ENCODE measurements at regions not wholly inside any gene's neighbourhood (a gene's known extent, or its start where the extent isn't known, plus 50 kb on each side); places are given as distances from the start of the nearest gene placed in this dataset.

DNA sequence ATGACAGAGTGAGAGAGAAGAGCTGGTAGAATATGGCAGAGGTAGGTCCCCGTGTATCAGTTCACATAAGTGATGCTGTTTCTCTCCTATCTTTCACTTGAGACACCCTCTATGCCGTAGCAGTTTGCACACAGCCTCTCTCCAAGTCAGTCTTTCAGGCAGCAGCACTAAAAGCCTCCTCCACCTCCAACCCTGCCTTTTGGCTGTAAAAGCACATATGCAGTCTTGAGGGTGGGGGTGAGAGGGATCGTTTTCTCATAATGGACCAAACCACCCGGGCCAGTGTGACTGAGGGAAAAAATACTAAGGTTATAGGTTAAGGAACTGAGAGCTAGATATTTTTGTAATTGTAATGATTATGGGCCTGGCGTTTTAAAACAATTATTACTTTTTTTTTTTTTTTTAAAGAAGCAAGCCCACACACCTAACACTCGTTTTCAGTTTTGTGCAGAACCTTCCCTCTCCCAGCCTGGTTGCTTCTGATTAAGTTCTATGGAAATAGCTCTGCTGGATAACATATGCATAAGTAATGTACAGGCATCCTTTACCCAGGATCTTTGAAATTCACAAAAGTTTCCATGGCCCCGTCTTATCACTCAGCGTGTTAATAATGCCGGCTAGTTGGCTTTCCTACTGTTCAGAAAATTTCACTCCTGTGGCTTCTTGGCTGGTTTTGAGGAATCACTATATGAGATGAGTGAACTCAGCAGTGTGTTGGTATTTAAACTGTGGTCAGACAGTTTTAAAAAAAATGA, 112.2 kb upstream of the MEIS1 start:
- H3K9ac ChIP-seq (ENCODE audit: low read length): no peak overlapping the region
- ATAC-seq (ENCODE audit: low read depth) (no peak), DNase-seq (no peak)
- Mint-ChIP-seq H3K4me3 (no peak overlapping the region), H3K27me3 (no peaks in the 10 kb centered on the region), H3K27ac (no peak overlapping the region), H3K9me3 (ENCODE audit: insufficient read depth) (no peaks in the 10 kb centered on the region), H3K4me1 (no peaks in the 10 kb centered on the region)
- H3K4me2 ChIP-seq (replicated peaks; ENCODE audit: low read depth, low read length, poor library complexity, severe bottlenecking): no peak overlapping the region
- no peaks in the 10 kb centered on the region for H3K27me3 ChIP-seq (replicated peaks in 1 of 4; ENCODE audit: control extremely low read depth in 1 of 4, control insufficient read depth in 3 of 4, insufficient read depth in 4 of 4, low read length in 3 of 4)
- intact Hi-C loops (cut with micrococcal nuclease): no loop called here
- H3K4me3 ChIP-seq (ENCODE audit: control extremely low read depth in 1 of 5, extremely low read depth in 1 of 5, insufficient read depth in 1 of 5, low read depth in 2 of 5, low read length in 4 of 5): no peak overlapping the region
- ChIA-PET POLR2A (no interaction called here), CTCF (no interaction called here)
- no peaks in the 10 kb centered on the region for H3K9me3 ChIP-seq (ENCODE audit: control extremely low read depth in 1 of 3, control insufficient read depth in 2 of 3, insufficient read depth in 1 of 3, low read length in 2 of 3)
- no peaks in the 10 kb centered on the region for H3K4me1 ChIP-seq (ENCODE audit: control insufficient read depth in 2 of 2, insufficient read depth in 2 of 2, low read length in 2 of 2)
- no peak overlapping the region for H2AFZ ChIP-seq (ENCODE audit: insufficient read depth, low read depth, low read length, poor library complexity, severe bottlenecking)
- no peak for TF ChIP-seq EZH2 (IDR thresholded peaks at IDR 0.05; ENCODE audit: borderline replicate concordance, insufficient read depth, low read depth, low read length, poor library complexity, severe bottlenecking)
- TF ChIP-seq, protein P1, sequence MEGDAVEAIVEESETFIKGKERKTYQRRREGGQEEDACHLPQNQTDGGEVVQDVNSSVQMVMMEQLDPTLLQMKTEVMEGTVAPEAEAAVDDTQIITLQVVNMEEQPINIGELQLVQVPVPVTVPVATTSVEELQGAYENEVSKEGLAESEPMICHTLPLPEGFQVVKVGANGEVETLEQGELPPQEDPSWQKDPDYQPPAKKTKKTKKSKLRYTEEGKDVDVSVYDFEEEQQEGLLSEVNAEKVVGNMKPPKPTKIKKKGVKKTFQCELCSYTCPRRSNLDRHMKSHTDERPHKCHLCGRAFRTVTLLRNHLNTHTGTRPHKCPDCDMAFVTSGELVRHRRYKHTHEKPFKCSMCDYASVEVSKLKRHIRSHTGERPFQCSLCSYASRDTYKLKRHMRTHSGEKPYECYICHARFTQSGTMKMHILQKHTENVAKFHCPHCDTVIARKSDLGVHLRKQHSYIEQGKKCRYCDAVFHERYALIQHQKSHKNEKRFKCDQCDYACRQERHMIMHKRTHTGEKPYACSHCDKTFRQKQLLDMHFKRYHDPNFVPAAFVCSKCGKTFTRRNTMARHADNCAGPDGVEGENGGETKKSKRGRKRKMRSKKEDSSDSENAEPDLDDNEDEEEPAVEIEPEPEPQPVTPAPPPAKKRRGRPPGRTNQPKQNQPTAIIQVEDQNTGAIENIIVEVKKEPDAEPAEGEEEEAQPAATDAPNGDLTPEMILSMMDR (IDR thresholded peaks at IDR 0.05): no peak
- H3K79me2 ChIP-seq (ENCODE audit: control insufficient read depth, insufficient read depth, low read length): no peaks in the 10 kb centered on the region
- no peaks in the 10 kb centered on the region for H3K36me3 ChIP-seq (replicated peaks in 1 of 2; ENCODE audit: control extremely low read depth in 1 of 2, control insufficient read depth in 1 of 2, extremely low read depth in 1 of 2, insufficient read depth in 2 of 2, low read length in 1 of 2)
- H3K27ac ChIP-seq (ENCODE audit: low read length in 2 of 2): no peak overlapping the region
- 100% methylated on average over 2 of the region's 9 CpGs for WGBS (ENCODE audit: insufficient coverage)
- H4K20me1 ChIP-seq (ENCODE audit: control insufficient read depth, insufficient read depth, low read length, poor library complexity, severe bottlenecking): no peaks in the 10 kb centered on the region

DNA sequence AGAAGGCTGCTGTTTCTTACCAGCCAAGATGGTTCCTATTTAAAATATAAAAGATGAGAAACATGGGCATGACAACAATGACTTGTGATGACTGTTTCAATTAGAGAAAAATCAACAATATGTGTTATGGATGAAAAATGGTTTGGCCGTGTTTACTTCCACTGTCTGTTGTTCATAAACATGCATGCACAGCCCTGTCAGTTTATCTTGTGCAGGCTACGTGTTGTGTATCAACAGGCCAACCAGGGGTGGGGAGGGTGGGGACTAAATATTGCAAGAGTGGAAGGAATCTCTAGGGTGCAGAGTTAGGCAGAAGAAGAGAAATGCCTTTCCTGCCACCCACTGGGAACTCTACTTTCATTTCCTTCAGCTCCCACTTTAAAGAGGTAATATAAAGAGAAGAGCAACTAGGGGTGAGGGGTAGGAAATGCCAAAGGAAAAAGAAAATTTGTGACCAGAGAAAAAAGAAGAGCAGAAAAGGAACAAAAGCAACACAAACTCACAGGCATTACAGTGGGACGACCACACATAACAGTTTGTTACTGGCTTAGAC, 116.8 kb upstream of the MEIS1 start:
- Histone ChIP-seq H3K4me1 (ENCODE audit: control insufficient read depth in 2 of 2, insufficient read depth in 2 of 2, low read length in 2 of 2) (no peaks in the 10 kb centered on the region), H3K27me3 (replicated peaks in 1 of 4; ENCODE audit: control extremely low read depth in 1 of 4, control insufficient read depth in 3 of 4, insufficient read depth in 4 of 4, low read length in 3 of 4) (no peaks in the 10 kb centered on the region), H3K9ac (ENCODE audit: low read length) (no peak overlapping the region), H3K4me3 (ENCODE audit: control extremely low read depth in 1 of 5, extremely low read depth in 1 of 5, insufficient read depth in 1 of 5, low read depth in 2 of 5, low read length in 4 of 5) (no peak overlapping the region), H3K4me2 (replicated peaks; ENCODE audit: low read depth, low read length, poor library complexity, severe bottlenecking) (no peak overlapping the region), H4K20me1 (ENCODE audit: control insufficient read depth, insufficient read depth, low read length, poor library complexity, severe bottlenecking) (no peaks in the 10 kb centered on the region), H2AFZ (ENCODE audit: insufficient read depth, low read depth, low read length, poor library complexity, severe bottlenecking) (no peak overlapping the region), H3K79me2 (ENCODE audit: control insufficient read depth, insufficient read depth, low read length) (no peaks in the 10 kb centered on the region), H3K27ac (ENCODE audit: low read length in 2 of 2) (no peak overlapping the region), H3K36me3 (replicated peaks in 1 of 2; ENCODE audit: control extremely low read depth in 1 of 2, control insufficient read depth in 1 of 2, extremely low read depth in 1 of 2, insufficient read depth in 2 of 2, low read length in 1 of 2) (no peaks in the 10 kb centered on the region), H3K9me3 (ENCODE audit: control extremely low read depth in 1 of 3, control insufficient read depth in 2 of 3, insufficient read depth in 1 of 3, low read length in 2 of 3) (peaks cover 0 to 1% (median 0%) of the 10 kb centered on the region in 3 donors)
- 86% methylated on average over 2 of the region's 3 CpGs for WGBS (ENCODE audit: insufficient coverage)
- Mint-ChIP-seq H3K9me3 (ENCODE audit: insufficient read depth) (no peaks in the 10 kb centered on the region), H3K27me3 (no peaks in the 10 kb centered on the region), H3K4me1 (no peaks in the 10 kb centered on the region), H3K4me3 (no peak overlapping the region), H3K27ac (no peak overlapping the region)
- POLR2A ChIA-PET: no interaction called here
- TF ChIP-seq EZH2 (IDR thresholded peaks at IDR 0.05; ENCODE audit: borderline replicate concordance, insufficient read depth, low read depth, low read length, poor library complexity, severe bottlenecking): no peak
- TF ChIP-seq, protein P1 (IDR thresholded peaks at IDR 0.05): no peak
- no peak for DNase-seq
- intact Hi-C loops (cut with micrococcal nuclease): no loop called here
- ATAC-seq (ENCODE audit: low read depth): no peak
- CTCF ChIA-PET: no interaction called here

All from B cell (primary cell).